Hepatocyte (in vitro differentiated cells): ENCODE measurements at regions not wholly inside any gene's neighbourhood (a gene's known extent, or its start where the extent isn't known, plus 50 kb on each side); places are given as distances from the start of the nearest gene placed in this dataset.

Experiments
- DNase-seq: peaks from one replicate; pipeline ENCODE4 v3.0.0-alpha.2; 2016; ENCODE audit warnings: low spot score
- H2AFZ ChIP-seq: fragments of 200-600 bp; sonication (generic); 2 replicates; pipeline ENCODE4 v1.6.0; 2016; ENCODE audit warnings: antibody characterized with exemption, mild to moderate bottlenecking
- H3K27ac ChIP-seq: fragments of 200-600 bp; sonication (generic); 2 replicates; pipeline ENCODE4 v1.5.1; 2016; ENCODE audit warnings: mild to moderate bottlenecking
- H3K27me3 ChIP-seq: fragments of 200-600 bp; sonication (generic); 2 replicates; pipeline ENCODE4 v1.6.1; 2016
- H3K36me3 ChIP-seq: fragments of 200-600 bp; sonication (generic); replicated peaks from 2 replicates; pipeline ENCODE4 v1.5.1; 2016; ENCODE audit warnings: low read depth; ENCODE audit not compliant: insufficient read depth
- H3K4me1 ChIP-seq: fragments of 200-600 bp; sonication (generic); 2 replicates; pipeline ENCODE4 v1.5.1; 2016; ENCODE audit warnings: mild to moderate bottlenecking, moderate library complexity; ENCODE audit not compliant: insufficient read depth
- H3K4me2 ChIP-seq: fragments of 200-600 bp; sonication (generic); 2 replicates; pipeline ENCODE4 v1.6.0; 2016
- H3K4me3 ChIP-seq: fragments of 200-600 bp; sonication (generic); 2 replicates; pipeline ENCODE4 v1.5.1; 2016; ENCODE audit warnings: mild to moderate bottlenecking
- H3K79me2 ChIP-seq: fragments of 200-600 bp; sonication (generic); 2 replicates; pipeline ENCODE4 v1.6.0; 2017; ENCODE audit warnings: mild to moderate bottlenecking
- H3K9me2 ChIP-seq: fragments of 200-600 bp; sonication (generic); replicated peaks from 2 replicates; pipeline ENCODE4 v1.6.0; 2017; ENCODE audit warnings: mild to moderate bottlenecking; ENCODE audit not compliant: insufficient read depth
- H3K9me3 ChIP-seq: fragments of 200-600 bp; sonication (generic); 2 replicates; pipeline ENCODE4 v1.5.1; 2016; ENCODE audit warnings: low read depth, mild to moderate bottlenecking
- H4K20me1 ChIP-seq: fragments of 200-600 bp; sonication (generic); 2 replicates; pipeline ENCODE4 v1.6.0; 2016; ENCODE audit warnings: mild to moderate bottlenecking; ENCODE audit not compliant: insufficient read depth, poor library complexity, severe bottlenecking
- CTCF ChIP-seq: fragments of 200-600 bp; sonication (generic); IDR thresholded peaks from 2 replicates; pipeline ENCODE4 v1.5.1; 2016; ENCODE audit warnings: antibody characterized with exemption, mild to moderate bottlenecking; ENCODE audit not compliant: poor library complexity
- EZH2 ChIP-seq: fragments of 200-600 bp; sonication (generic); IDR thresholded peaks from 2 replicates; pipeline ENCODE4 v1.6.1; 2016; ENCODE audit warnings: antibody characterized with exemption, mild to moderate bottlenecking, borderline replicate concordance
- EZH2phosphoT487 ChIP-seq: fragments of 200-600 bp; sonication (generic); IDR thresholded peaks from one replicate; pipeline ENCODE4 v1.6.1; 2018; ENCODE audit warnings: antibody characterized with exemption, mild to moderate bottlenecking, low read depth, moderate library complexity; ENCODE audit not compliant: unreplicated experiment, severe bottlenecking
- WGBS: methylation state at CpG from one replicate; pipeline ENCODE4 v1.1.6; 2016; ENCODE audit warnings: low lambda C conversion rate; ENCODE audit errors: missing lambda C conversion rate; 5-methylcytosine and 5-hydroxymethylcytosine counted together

- no peak overlapping the region for H3K4me2 ChIP-seq
- H3K4me3 ChIP-seq: no peak overlapping the region
- H2AFZ ChIP-seq: no peak overlapping the region
- no peaks in the 10 kb centered on the region for H3K9me3 ChIP-seq
- no peaks in the 10 kb centered on the region for H3K27me3 ChIP-seq
- H3K4me1 ChIP-seq: no peaks in the 10 kb centered on the region
- no peak for TF ChIP-seq EZH2phosphoT487
- TF ChIP-seq EZH2: no peak
- no peak for TF ChIP-seq CTCF
- H3K9me2 ChIP-seq: no peaks in the 10 kb centered on the region
- no peaks in the 10 kb centered on the region for H4K20me1 ChIP-seq
- H3K79me2 ChIP-seq: no peaks in the 10 kb centered on the region
- H3K36me3 ChIP-seq: no peaks in the 10 kb centered on the region
- no peak overlapping the region for H3K27ac ChIP-seq
- no peak for DNase-seq
- WGBS: 97% methylated on average over 3 of the region's 3 CpGs
These were observed 433.4 kb upstream of the MAF start for GRCh38 chr16:80033783-80034468.

- Histone ChIP-seq H3K9me3 (no peaks in the 10 kb centered on the region), H3K4me2 (no peak overlapping the region), H2AFZ (no peak overlapping the region), H3K36me3 (no peaks in the 10 kb centered on the region), H3K4me1 (peaks cover 10% of the 10 kb centered on the region), H3K9me2 (no peaks in the 10 kb centered on the region), H3K4me3 (no peak overlapping the region), H3K27me3 (no peaks in the 10 kb centered on the region), H3K79me2 (no peaks in the 10 kb centered on the region), H4K20me1 (no peaks in the 10 kb centered on the region), H3K27ac (no peak overlapping the region)
- TF ChIP-seq CTCF: no peak
- TF ChIP-seq EZH2phosphoT487: no peak
- TF ChIP-seq EZH2: no peak
- no peak for DNase-seq
- 86% methylated on average over 8 of the region's 8 CpGs for WGBS
These were observed 429.4 kb upstream of the MAF start for GRCh38 chr16:80029761-80030481.

GRCh38 chr16:80029381-80029630, 428.8 kb upstream of the MAF start:
- Histone ChIP-seq H3K27me3 (no peaks in the 10 kb centered on the region), H3K27ac (peak overlapping the region; percentile 26), H2AFZ (no peak overlapping the region), H3K4me2 (no peak overlapping the region), H3K9me3 (no peaks in the 10 kb centered on the region), H4K20me1 (no peaks in the 10 kb centered on the region), H3K9me2 (no peaks in the 10 kb centered on the region), H3K4me3 (no peak overlapping the region), H3K4me1 (peaks cover 10% of the 10 kb centered on the region), H3K36me3 (no peaks in the 10 kb centered on the region), H3K79me2 (no peaks in the 10 kb centered on the region)
- WGBS: 52% methylated on average over 2 of the region's 2 CpGs
- DNase-seq: no peak
- TF ChIP-seq CTCF: no peak
- no peak for TF ChIP-seq EZH2phosphoT487
